Subcutaneous abdominal adipose tissue (tissue), 5 donors: ENCODE measurements at regions not wholly inside any gene's neighbourhood (a gene's known extent, or its start where the extent isn't known, plus 50 kb on each side); places are given as distances from the start of the nearest gene placed in this dataset.

Source experiments
- H3K27ac ChIP-seq: one replicate; pipeline ENCODE4 v1.7.0; 2013; ENCODE audit warnings: low read depth, mild to moderate bottlenecking, inconsistent platforms, low read length, moderate library complexity
- H3K27me3 ChIP-seq, 5 donors: one replicate each; pipeline ENCODE4 v1.7.0; 2013; ENCODE audit warnings: low read length in 5 of 5, inconsistent platforms in 1 of 5; ENCODE audit not compliant: control insufficient read depth in 5 of 5, insufficient read depth in 4 of 5
- H3K36me3 ChIP-seq, 5 donors: one replicate each; pipeline ENCODE4 v1.7.0; 2013; ENCODE audit warnings: low read length in 5 of 5; ENCODE audit not compliant: control insufficient read depth in 5 of 5, insufficient read depth in 5 of 5
- H3K4me1 ChIP-seq, 5 donors: one replicate each; pipeline ENCODE4 v1.7.0; 2013; ENCODE audit warnings: low read length in 5 of 5, mild to moderate bottlenecking in 3 of 5, moderate library complexity in 1 of 5; ENCODE audit not compliant: control insufficient read depth in 5 of 5, insufficient read depth in 5 of 5
- H3K4me3 ChIP-seq, 5 donors: one replicate each; pipeline ENCODE4 v1.7.0; 2013; ENCODE audit warnings: low read length in 5 of 5, low read depth in 1 of 5
- H3K9ac ChIP-seq, 5 donors: one replicate each; pipeline ENCODE4 v1.7.0; 2013; ENCODE audit warnings: low read length in 5 of 5, mild to moderate bottlenecking in 4 of 5, moderate library complexity in 3 of 5
- H3K9me3 ChIP-seq, 5 donors: one replicate each; pipeline ENCODE4 v1.7.0; 2013; ENCODE audit warnings: low read length in 5 of 5; ENCODE audit not compliant: control insufficient read depth in 5 of 5
- donor health status: healthy.
- donor health status: healthy.
- donor health status: healthy.
- donor health status: healthy.
- donor health status: healthy.

GRCh38 chr12:22740656-22741355 lies 115.8 kb downstream of the ETNK1 start:
- H3K27me3 ChIP-seq, result no peaks in the 10 kb centered on the region
- H3K9me3 ChIP-seq, result no peaks in the 10 kb centered on the region
- no peaks in the 10 kb centered on the region for H3K36me3 ChIP-seq
- no peak overlapping the region for H3K27ac ChIP-seq
- no peak overlapping the region for H3K4me3 ChIP-seq
- H3K4me1 ChIP-seq, result peaks cover 0 to 3% (median 0%) of the 10 kb centered on the region in 5 donors
- no peak overlapping the region for H3K9ac ChIP-seq

- H3K9ac ChIP-seq, result no peak overlapping the region
- no peak overlapping the region for H3K4me3 ChIP-seq
- no peaks in the 10 kb centered on the region for H3K9me3 ChIP-seq
- H3K4me1 ChIP-seq, result peaks cover 0 to 3% (median 0%) of the 10 kb centered on the region in 5 donors
- no peak overlapping the region for H3K27ac ChIP-seq
- H3K27me3 ChIP-seq, result no peaks in the 10 kb centered on the region
- no peaks in the 10 kb centered on the region for H3K36me3 ChIP-seq
Observed at GRCh38 chr12:22743700-22744099, 118.7 kb downstream of the ETNK1 start.

GRCh38 chr12:22744197-22744596 lies 119.2 kb downstream of the ETNK1 start:
- Histone ChIP-seq H3K9me3 (no peaks in the 10 kb centered on the region), H3K9ac (no peak overlapping the region), H3K4me3 (no peak overlapping the region), H3K27me3 (no peaks in the 10 kb centered on the region), H3K36me3 (no peaks in the 10 kb centered on the region), H3K27ac (no peak overlapping the region), H3K4me1 (peaks cover 0 to 3% (median 0%) of the 10 kb centered on the region in 5 donors)

GRCh38 chr12:22746720-22747119 lies 121.7 kb downstream of the ETNK1 start:
- no peaks in the 10 kb centered on the region for H3K36me3 ChIP-seq
- H3K4me3 ChIP-seq, result no peak overlapping the region
- no peaks in the 10 kb centered on the region for H3K27me3 ChIP-seq
- H3K9me3 ChIP-seq, result peaks cover 0 to 3% (median 0%) of the 10 kb centered on the region in 5 donors
- H3K27ac ChIP-seq, result no peak overlapping the region
- no peak overlapping the region for H3K9ac ChIP-seq
- peaks cover 0 to 3% (median 0%) of the 10 kb centered on the region in 5 donors for H3K4me1 ChIP-seq

- Histone ChIP-seq H3K9ac (no peak overlapping the region), H3K27me3 (no peaks in the 10 kb centered on the region), H3K9me3 (peaks cover 0 to 9% (median 6%) of the 10 kb centered on the region in 5 donors), H3K4me3 (no peak overlapping the region), H3K36me3 (no peaks in the 10 kb centered on the region), H3K4me1 (no peaks in the 10 kb centered on the region), H3K27ac (no peak overlapping the region)
Observed at GRCh38 chr12:22755629-22756028, 130.7 kb downstream of the ETNK1 start.

GRCh38 chr12:22759769-22760674 lies 135.1 kb downstream of the ETNK1 start:
- Histone ChIP-seq H3K27ac (no peak overlapping the region), H3K4me3 (no peak overlapping the region)

GRCh38 chr12:22765421-22766130 lies 140.6 kb downstream of the ETNK1 start:
- H3K27me3 ChIP-seq, result no peaks in the 10 kb centered on the region
- no peaks in the 10 kb centered on the region for H3K4me1 ChIP-seq
- no peak overlapping the region for H3K9ac ChIP-seq
- no peaks in the 10 kb centered on the region for H3K9me3 ChIP-seq
- H3K4me3 ChIP-seq, result no peak overlapping the region
- H3K27ac ChIP-seq, result no peak overlapping the region
- no peaks in the 10 kb centered on the region for H3K36me3 ChIP-seq

More at GRCh38 chr12:22759769-22760674, 135.1 kb downstream of the ETNK1 start:
- no peaks in the 10 kb centered on the region for H3K36me3 ChIP-seq
- H3K27me3 ChIP-seq, result no peaks in the 10 kb centered on the region
- H3K4me1 ChIP-seq, result no peaks in the 10 kb centered on the region
- H3K9me3 ChIP-seq, result peaks cover 0 to 8% (median 6%) of the 10 kb centered on the region in 5 donors
- no peak overlapping the region for H3K9ac ChIP-seq

- no peak overlapping the region for H3K4me3 ChIP-seq
Observed at GRCh38 chr12:22766911-22767420, 142.0 kb downstream of the ETNK1 start.

GRCh38 chr12:22781339-22781738 lies 156.4 kb downstream of the ETNK1 start:
- Histone ChIP-seq H3K36me3 (no peaks in the 10 kb centered on the region), H3K27ac (no peak overlapping the region), H3K27me3 (no peaks in the 10 kb centered on the region), H3K9me3 (peaks cover 0 to 10% (median 2%) of the 10 kb centered on the region in 5 donors), H3K4me3 (no peak overlapping the region), H3K4me1 (no peaks in the 10 kb centered on the region), H3K9ac (no peak overlapping the region)

More at GRCh38 chr12:22766911-22767420, 142.0 kb downstream of the ETNK1 start:
- Histone ChIP-seq H3K9ac (no peak overlapping the region), H3K36me3 (no peaks in the 10 kb centered on the region), H3K27me3 (no peaks in the 10 kb centered on the region), H3K27ac (no peak overlapping the region), H3K4me1 (no peaks in the 10 kb centered on the region), H3K9me3 (no peaks in the 10 kb centered on the region)
